Fibroblast of lung (primary cell): ENCODE measurements at regions not wholly inside any gene's neighbourhood (a gene's known extent, or its start where the extent isn't known, plus 50 kb on each side); places are given as distances from the start of the nearest gene placed in this dataset.

ENCODE experiments used
- DNase-seq, 2 donors: peaks; one replicate each; pipeline versions ENCODE4 v3.0.0 to v3.0.0-alpha.2; 2010; ENCODE audit warnings: low read depth in 2 of 2
- H2AFZ ChIP-seq: 2 replicates; pipeline ENCODE4 v1.5.1; 2012; ENCODE audit warnings: low read length, control low read depth, inconsistent platforms
- H3K27ac ChIP-seq: 2 replicates; pipeline ENCODE4 v1.5.1; 2011; ENCODE audit warnings: low read length, control low read depth; ENCODE audit not compliant: insufficient read depth
- H3K27me3 ChIP-seq: 2 replicates; pipeline ENCODE4 v1.5.1; 2011; ENCODE audit warnings: mild to moderate bottlenecking, low read length; ENCODE audit not compliant: control insufficient read depth, insufficient read depth
- H3K36me3 ChIP-seq: 2 replicates; pipeline ENCODE4 v1.5.1; 2011; ENCODE audit warnings: low read length; ENCODE audit not compliant: control insufficient read depth, insufficient read depth
- H3K4me1 ChIP-seq: 2 replicates; pipeline ENCODE4 v1.5.1; 2011; ENCODE audit warnings: low read length; ENCODE audit not compliant: control insufficient read depth, insufficient read depth; ENCODE audit errors: extremely low read depth
- H3K4me2 ChIP-seq: 2 replicates; pipeline ENCODE4 v1.5.1; 2011; ENCODE audit warnings: low read length, control low read depth; ENCODE audit not compliant: insufficient read depth; ENCODE audit errors: extremely low read depth
- H3K4me3 ChIP-seq, 4 experiments: fragments of 200-600 bp in 1 of 4; sonication (generic) in 1 of 4; replicated peaks in 1 of 4; 2 replicates each; pipeline ENCODE4 v1.5.1; 2011 to 2016; ENCODE audit warnings: low read length in 4 of 4, low read depth in 3 of 4, mild to moderate bottlenecking in 3 of 4, control low read depth in 2 of 4, inconsistent platforms in 1 of 4, mixed read lengths in 1 of 4; ENCODE audit not compliant: insufficient read depth in 1 of 4; ENCODE audit errors: control extremely low read depth in 1 of 4
- H3K79me2 ChIP-seq: 2 replicates; pipeline ENCODE4 v1.5.1; 2012; ENCODE audit warnings: mild to moderate bottlenecking, low read length, inconsistent platforms; ENCODE audit not compliant: control insufficient read depth, insufficient read depth
- H3K9ac ChIP-seq: 2 replicates; pipeline ENCODE4 v1.5.1; 2011; ENCODE audit warnings: mild to moderate bottlenecking, low read length, control low read depth; ENCODE audit not compliant: insufficient read depth
- H3K9me3 ChIP-seq: 2 replicates; pipeline ENCODE4 v1.5.1; 2012; ENCODE audit warnings: low read depth, low read length; ENCODE audit not compliant: control insufficient read depth, insufficient read depth
- H4K20me1 ChIP-seq: 2 replicates; pipeline ENCODE4 v1.5.1; 2011; ENCODE audit warnings: low read length; ENCODE audit not compliant: control insufficient read depth, insufficient read depth; ENCODE audit errors: extremely low read depth
- EZH2 ChIP-seq: IDR thresholded peaks from 2 replicates; pipeline ENCODE4 v1.5.1; 2012; ENCODE audit warnings: low read length, control low read depth, mild to moderate bottlenecking; ENCODE audit errors: missing control alignments
- TF ChIP-seq, protein P1 (sequence below), 2 donors: IDR thresholded peaks in 1 of 2; conservative IDR thresholded peaks in 1 of 2; 1 replicate in 1 of 2; 2 replicates in 1 of 2; pipeline ENCODE4 v1.5.1; 2011 to 2012; ENCODE audit warnings: low read length in 2 of 2, control low read depth in 1 of 2, inconsistent platforms in 1 of 2, low read depth in 1 of 2, mild to moderate bottlenecking in 1 of 2

DNA sequence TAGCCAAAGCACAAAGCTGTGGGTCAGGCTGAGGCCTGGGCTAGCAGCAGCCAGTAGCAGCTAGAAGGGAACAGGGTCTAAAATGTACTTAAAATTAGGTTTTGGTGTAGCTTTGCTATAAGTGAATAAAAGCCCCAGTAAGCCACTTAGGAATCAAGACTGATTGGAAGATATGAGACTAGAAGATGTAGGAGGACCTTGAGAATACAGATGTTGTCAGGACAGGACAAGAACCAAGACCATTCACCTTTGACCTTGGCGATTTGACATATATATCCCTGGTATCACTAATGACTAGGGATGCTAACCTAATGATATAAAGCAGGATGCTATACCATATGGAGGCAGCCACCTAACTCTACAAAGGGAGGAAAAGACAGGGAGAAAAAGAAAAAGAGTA, 238.1 kb downstream of the FBXO8 start:
- no peaks in the 10 kb centered on the region for H3K4me1 ChIP-seq
- no peak overlapping the region for H3K27ac ChIP-seq
- no peaks in the 10 kb centered on the region for H3K9me3 ChIP-seq
- no peak for DNase-seq
- H2AFZ ChIP-seq = no peak overlapping the region
- TF ChIP-seq, protein P1, sequence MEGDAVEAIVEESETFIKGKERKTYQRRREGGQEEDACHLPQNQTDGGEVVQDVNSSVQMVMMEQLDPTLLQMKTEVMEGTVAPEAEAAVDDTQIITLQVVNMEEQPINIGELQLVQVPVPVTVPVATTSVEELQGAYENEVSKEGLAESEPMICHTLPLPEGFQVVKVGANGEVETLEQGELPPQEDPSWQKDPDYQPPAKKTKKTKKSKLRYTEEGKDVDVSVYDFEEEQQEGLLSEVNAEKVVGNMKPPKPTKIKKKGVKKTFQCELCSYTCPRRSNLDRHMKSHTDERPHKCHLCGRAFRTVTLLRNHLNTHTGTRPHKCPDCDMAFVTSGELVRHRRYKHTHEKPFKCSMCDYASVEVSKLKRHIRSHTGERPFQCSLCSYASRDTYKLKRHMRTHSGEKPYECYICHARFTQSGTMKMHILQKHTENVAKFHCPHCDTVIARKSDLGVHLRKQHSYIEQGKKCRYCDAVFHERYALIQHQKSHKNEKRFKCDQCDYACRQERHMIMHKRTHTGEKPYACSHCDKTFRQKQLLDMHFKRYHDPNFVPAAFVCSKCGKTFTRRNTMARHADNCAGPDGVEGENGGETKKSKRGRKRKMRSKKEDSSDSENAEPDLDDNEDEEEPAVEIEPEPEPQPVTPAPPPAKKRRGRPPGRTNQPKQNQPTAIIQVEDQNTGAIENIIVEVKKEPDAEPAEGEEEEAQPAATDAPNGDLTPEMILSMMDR (conservative IDR thresholded peaks at IDR 0.05 in 1 of 2, IDR thresholded peaks at IDR 0.05 in 1 of 2; ENCODE audit: low read depth in 1 of 2, low read length in 2 of 2) = no peak
- TF ChIP-seq EZH2 = no peak
- H3K36me3 ChIP-seq = no peaks in the 10 kb centered on the region
- no peak overlapping the region for H3K9ac ChIP-seq
- H4K20me1 ChIP-seq = no peaks in the 10 kb centered on the region
- H3K27me3 ChIP-seq = no peaks in the 10 kb centered on the region
- H3K79me2 ChIP-seq = no peaks in the 10 kb centered on the region
- H3K4me3 ChIP-seq = no peak overlapping the region
- H3K4me2 ChIP-seq = no peak overlapping the region

DNA sequence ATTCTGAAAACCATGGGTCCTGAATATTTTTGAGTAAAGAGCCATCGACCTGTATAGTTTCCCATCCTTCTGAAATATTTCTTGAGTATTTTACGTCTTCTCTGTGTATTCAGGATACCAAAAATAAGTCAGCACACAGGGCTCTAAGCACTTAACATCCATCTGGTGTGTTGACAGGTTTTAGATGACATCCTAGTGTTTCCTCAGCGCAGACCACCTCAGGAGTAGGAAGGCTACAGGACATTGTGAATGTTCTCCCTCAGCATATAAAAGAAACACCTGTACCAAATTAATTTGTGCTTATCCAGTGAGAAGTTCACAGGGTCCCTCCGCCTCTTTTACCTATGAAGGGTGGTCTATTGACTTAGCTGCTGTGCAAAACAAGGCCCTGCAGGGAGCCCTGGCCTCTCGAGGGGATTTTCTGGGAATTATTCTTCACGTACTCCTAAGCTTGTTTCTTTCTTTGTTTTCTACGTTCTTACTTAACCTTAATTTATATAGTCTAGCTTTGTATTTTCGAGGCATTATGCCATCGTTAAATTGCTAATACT, 241.8 kb downstream of the FBXO8 start:
- no peak for DNase-seq
- Histone ChIP-seq H3K27ac (no peak overlapping the region), H3K27me3 (no peaks in the 10 kb centered on the region), H3K9ac (no peak overlapping the region), H2AFZ (no peak overlapping the region), H3K9me3 (no peaks in the 10 kb centered on the region), H3K79me2 (no peaks in the 10 kb centered on the region), H3K4me2 (no peak overlapping the region), H4K20me1 (no peaks in the 10 kb centered on the region), H3K36me3 (no peaks in the 10 kb centered on the region), H3K4me1 (no peaks in the 10 kb centered on the region), H3K4me3 (no peak overlapping the region)
- TF ChIP-seq EZH2 = no peak
- TF ChIP-seq, protein P1 (conservative IDR thresholded peaks at IDR 0.05 in 1 of 2, IDR thresholded peaks at IDR 0.05 in 1 of 2; ENCODE audit: low read depth in 1 of 2, low read length in 2 of 2) = no peak

DNA sequence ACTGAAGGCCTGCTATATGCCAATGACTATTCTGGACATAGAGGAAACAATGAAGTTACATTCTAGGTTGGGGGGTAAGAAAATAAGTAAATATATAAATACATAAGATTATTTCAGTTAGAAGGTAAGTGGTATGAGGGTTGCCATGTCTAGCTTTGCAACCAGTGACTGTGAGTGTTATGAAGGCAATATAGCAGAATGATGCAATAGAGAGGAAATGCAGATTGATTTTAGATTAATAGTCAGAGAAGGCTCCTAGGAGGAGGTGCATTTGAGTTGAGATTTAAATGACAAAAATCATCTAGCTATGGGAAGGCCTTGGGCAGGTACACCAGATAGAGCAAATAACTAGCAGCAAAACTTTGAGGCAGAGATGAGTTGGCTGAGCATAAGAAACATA, 243.2 kb downstream of the FBXO8 start:
- no peak overlapping the region for H3K4me3 ChIP-seq
- H2AFZ ChIP-seq = no peak overlapping the region
- no peaks in the 10 kb centered on the region for H3K79me2 ChIP-seq
- no peak overlapping the region for H3K27ac ChIP-seq
- no peak overlapping the region for H3K9ac ChIP-seq
- no peaks in the 10 kb centered on the region for H3K27me3 ChIP-seq
- no peaks in the 10 kb centered on the region for H3K9me3 ChIP-seq
- TF ChIP-seq, protein P1 (conservative IDR thresholded peaks at IDR 0.05 in 1 of 2, IDR thresholded peaks at IDR 0.05 in 1 of 2; ENCODE audit: low read depth in 1 of 2, low read length in 2 of 2) = no peak
- no peak for TF ChIP-seq EZH2
- no peak for DNase-seq
- H3K4me2 ChIP-seq = no peak overlapping the region
- H4K20me1 ChIP-seq = no peaks in the 10 kb centered on the region
- H3K36me3 ChIP-seq = no peaks in the 10 kb centered on the region
- no peaks in the 10 kb centered on the region for H3K4me1 ChIP-seq
